GM18499 (cell line): ENCODE measurements at regions not wholly inside any gene's neighbourhood (a gene's known extent, or its start where the extent isn't known, plus 50 kb on each side); places are given as distances from the start of the nearest gene placed in this dataset.
"Not testable (repeated sequence)": the region's sequence is repeated elsewhere in the genome, so short reads cannot be mapped to it uniquely, and the experiment has no call there.

Experiments
- ATAC-seq: cut with Tn5 transposase; IDR thresholded peaks from one replicate; pipeline ENCODE4 v1.9.1; 2021; ENCODE audit warnings: moderate number of reproducible peaks; ENCODE audit not compliant: insufficient read depth, unreplicated experiment

DNA sequence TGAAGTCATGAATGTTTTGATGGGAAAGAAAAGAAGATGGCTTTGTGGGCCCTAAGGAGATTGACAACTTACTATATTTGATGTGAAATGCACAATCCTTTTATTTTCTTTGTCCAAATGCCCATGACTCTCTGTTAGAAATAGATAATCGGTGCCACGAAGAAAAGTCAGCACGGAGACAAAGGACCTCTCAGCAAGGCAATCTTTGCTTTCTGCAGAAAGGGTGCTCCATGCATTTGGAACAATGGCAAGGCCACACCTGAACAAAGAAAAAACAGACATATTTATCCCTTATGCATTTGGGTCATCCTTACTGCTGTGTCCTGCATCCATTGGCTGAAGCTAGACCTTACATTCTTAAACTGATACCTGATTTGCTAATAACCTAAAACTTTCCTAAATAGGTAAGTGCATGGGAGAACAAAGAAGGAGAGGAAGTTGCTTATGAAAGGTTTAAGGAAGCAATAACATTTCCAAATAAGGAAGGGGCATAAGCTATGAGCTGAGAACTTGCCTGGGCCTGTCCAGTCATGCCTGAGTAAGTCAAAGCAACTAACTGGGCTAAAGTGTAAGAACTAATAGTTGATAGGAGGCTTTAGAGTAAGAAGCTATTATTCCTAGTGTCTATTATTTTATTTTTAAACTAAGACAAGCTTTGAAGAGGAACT, 158.0 kb upstream of the LMNTD1 start:
- not testable (repeated sequence) for ATAC-seq

GRCh38 chr12:25712169-25712568, 159.1 kb upstream of the LMNTD1 start:
- ATAC-seq: peak; percentile 35

GRCh38 chr12:25713264-25713663, 160.2 kb upstream of the LMNTD1 start:
- peak; percentile 97 for ATAC-seq

- no peak for ATAC-seq
Measured at GRCh38 chr12:25714198-25714984, 161.3 kb upstream of the LMNTD1 start.

DNA sequence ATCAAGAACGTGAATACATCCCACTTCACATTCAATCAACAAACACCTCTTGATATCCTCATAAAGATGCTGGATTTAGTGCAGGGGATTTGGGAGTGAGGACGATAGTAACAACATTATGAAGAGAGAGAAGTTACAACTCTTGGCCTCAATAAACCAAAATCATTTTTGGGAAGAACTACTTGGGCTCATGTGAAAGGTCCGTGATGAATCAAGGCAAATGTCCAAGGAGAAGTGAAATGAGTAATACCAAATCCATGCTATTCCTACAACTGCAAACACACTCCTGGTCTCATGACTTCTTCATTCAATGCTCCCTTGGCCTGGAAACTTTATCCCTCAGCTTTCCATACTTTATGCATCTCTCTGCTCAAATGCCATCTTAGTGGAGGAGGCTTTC, 162.0 kb upstream of the LMNTD1 start:
- no peak for ATAC-seq

DNA sequence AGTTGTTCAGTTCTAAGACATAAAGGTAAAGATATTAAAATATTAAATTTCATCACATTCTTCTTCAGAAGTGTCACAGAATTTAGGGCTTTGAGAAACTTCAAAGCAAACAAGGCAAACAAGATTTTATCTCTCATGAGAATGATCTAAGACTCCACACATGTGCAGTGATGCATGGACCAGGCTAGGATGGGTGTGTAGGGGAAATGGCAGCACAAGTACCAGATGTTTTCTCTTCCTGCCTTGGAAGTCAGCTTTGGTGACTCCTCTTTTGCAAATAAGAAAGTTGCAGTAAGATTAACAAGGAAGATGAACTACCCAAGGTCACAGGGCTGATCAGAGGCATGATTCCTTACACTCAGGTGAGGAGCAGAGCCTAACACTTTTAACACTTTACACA, 163.8 kb upstream of the LMNTD1 start:
- ATAC-seq: no peak

DNA sequence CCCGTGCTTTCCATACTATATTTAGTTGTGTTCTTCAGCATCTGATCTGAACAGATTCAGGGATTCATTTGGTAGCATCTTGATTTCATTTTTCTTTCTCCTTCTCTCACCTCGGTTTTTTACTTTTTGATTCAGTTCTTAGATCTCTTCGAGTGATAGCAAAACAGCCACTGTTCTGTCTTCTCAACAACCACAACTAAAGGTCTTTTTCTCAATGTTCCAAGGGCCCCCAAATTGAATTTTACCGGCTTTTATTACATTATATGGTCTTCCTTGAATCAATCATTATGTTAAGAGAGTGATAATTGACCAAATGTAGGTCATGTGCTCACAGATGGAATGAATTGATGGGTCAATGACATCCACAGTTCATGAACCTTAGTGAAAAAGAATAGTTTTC, 164.5 kb upstream of the LMNTD1 start:
- no peak for ATAC-seq

GRCh38 chr12:25718081-25718731, 165.1 kb upstream of the LMNTD1 start:
- ATAC-seq: no peak

DNA sequence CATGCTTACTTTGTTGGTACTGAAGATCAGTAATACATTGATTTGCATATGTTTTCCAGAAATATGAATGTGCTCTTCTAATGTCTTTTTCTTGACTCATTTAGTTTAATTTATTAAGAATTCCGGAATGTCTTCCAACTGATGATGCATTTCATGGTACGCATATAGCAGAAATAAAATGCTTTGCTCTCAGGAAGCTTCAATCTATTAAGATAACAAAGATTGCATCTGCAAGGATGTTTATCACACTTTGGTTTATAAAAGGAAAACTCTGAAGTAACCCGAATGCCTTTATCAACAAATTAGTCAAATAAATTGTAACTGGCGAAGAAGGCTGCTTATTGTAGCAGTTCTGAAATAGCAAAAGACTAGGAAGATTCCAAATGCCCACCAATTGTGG, 166.4 kb upstream of the LMNTD1 start:
- no peak for ATAC-seq

- no peak for ATAC-seq
Measured at GRCh38 chr12:25723336-25723735, 170.3 kb upstream of the LMNTD1 start.

- ATAC-seq: no peak
Measured at GRCh38 chr12:25723921-25724491, 170.9 kb upstream of the LMNTD1 start.

DNA sequence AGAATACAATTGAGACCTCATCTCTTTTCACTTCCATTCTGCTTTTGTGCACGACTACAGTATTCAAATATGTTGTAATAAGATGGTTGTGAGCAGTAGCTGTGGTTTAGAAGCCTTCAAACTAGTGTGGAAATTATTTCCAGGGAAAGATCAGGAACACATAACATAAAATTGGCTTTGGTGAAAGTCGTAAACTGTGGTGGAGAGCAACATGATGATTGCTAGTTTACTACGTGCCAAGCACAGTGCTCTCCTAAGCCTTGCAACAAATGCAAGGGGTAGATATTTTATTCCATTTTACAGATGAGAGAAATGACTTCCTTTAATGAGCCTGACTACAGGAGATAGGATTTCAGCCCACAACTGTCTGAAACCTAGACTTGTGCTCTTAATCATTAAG, 172.4 kb upstream of the LMNTD1 start:
- ATAC-seq: no peak

GRCh38 chr12:25725931-25726330, 172.8 kb upstream of the LMNTD1 start:
- ATAC-seq: no peak

- no peak for ATAC-seq
Measured at GRCh38 chr12:25728056-25728595, 175.0 kb upstream of the LMNTD1 start.

- ATAC-seq: no peak
Measured at GRCh38 chr12:25730489-25731349, 177.6 kb upstream of the LMNTD1 start.

GRCh38 chr12:25733541-25733940, 180.5 kb upstream of the LMNTD1 start:
- ATAC-seq: no peak

- ATAC-seq: peak; percentile 74
Measured at GRCh38 chr12:25734529-25735180, 181.6 kb upstream of the LMNTD1 start.

DNA sequence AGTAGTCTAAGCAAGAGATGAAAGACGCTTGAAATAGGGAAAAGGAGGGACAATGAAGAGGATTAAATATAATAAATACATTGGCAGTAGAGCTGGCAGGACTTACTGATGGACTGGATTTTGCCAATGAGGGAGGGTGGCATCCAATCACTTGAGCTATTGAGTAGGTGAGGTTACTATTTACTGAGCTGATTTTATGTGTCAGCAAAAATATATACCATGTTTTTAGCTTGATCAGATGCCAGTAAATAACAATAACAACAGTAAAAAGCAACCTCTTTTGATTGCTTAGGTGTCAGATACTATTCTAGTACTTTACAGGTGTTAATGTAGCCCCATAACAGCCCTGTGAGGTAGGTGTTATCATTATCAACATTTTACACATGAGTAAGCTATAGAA, 187.5 kb upstream of the LMNTD1 start:
- ATAC-seq: no peak

DNA sequence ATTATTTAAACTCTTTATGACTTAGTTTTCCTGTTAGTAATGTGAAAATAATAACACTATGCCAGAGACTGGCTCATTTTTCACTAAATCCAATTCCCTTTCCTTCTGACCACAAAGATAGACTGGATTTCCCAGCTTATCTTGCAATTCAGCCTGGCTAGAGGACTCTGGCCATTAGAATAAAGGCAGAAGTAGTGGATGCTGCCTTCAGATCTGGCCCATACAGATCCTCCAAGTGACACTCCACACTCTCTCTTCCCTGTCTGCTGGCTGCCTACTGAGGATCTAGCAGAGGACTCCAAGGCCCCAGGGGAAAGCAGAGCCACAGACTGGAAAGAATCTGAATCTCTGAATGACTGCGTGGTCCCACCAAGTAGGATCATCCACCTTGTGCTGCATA, 188.8 kb upstream of the LMNTD1 start:
- no peak for ATAC-seq
